ENCODE measurements at regions not wholly inside any gene's neighbourhood (a gene's known extent, or its start where the extent isn't known, plus 50 kb on each side); places are given as distances from the start of the nearest gene placed in this dataset.

DNA sequence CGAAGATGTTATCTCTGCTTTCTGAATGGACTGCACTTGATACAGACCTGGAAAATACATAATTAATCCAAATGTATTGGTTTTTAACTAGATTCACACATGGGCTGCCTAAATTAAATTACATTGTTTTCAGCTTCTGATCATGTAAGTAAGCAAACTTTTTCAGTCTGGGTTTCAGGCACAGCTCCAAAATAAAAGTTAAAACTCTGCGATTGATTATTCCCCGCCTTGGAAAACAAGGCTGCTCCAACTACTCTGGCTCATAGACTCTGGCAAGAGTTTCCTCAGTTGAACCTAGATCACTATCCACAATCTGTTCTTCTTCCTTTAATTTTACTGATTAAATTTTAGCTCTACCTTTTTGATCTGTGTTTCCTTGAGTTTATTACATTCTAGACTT lies 526.0 kb upstream of the SPRY2 start:
- Mint-ChIP-seq H3K9me3 (ENCODE audit: unreplicated experiment) (no peaks in the 10 kb centered on the region), H3K4me1 (ENCODE audit: insufficient read depth, unreplicated experiment) (peaks cover 9% of the 10 kb centered on the region), H3K36me3 (ENCODE audit: insufficient read depth, unreplicated experiment) (no peaks in the 10 kb centered on the region), H3K27ac (ENCODE audit: low read depth, unreplicated experiment) (no peak overlapping the region), H3K4me3 (ENCODE audit: unreplicated experiment) (no peak overlapping the region), H3K27me3 (ENCODE audit: insufficient read depth, unreplicated experiment) (no peaks in the 10 kb centered on the region)
- CTCF ChIA-PET = interaction anchor here (1.4 kb wide), 1 partner anchor 524 kb away, joined by 4 read pairs; no protein-coding TSS in a partner anchor
- POLR2A ChIA-PET = no interaction called here
- DNase-seq (ENCODE audit: unreplicated experiment) = no peak
- BruUV-seq (replicated peaks) = no TSS peak
- intact Hi-C loops (cut with micrococcal nuclease) = no loop called here
- TF ChIP-seq, protein P1, sequence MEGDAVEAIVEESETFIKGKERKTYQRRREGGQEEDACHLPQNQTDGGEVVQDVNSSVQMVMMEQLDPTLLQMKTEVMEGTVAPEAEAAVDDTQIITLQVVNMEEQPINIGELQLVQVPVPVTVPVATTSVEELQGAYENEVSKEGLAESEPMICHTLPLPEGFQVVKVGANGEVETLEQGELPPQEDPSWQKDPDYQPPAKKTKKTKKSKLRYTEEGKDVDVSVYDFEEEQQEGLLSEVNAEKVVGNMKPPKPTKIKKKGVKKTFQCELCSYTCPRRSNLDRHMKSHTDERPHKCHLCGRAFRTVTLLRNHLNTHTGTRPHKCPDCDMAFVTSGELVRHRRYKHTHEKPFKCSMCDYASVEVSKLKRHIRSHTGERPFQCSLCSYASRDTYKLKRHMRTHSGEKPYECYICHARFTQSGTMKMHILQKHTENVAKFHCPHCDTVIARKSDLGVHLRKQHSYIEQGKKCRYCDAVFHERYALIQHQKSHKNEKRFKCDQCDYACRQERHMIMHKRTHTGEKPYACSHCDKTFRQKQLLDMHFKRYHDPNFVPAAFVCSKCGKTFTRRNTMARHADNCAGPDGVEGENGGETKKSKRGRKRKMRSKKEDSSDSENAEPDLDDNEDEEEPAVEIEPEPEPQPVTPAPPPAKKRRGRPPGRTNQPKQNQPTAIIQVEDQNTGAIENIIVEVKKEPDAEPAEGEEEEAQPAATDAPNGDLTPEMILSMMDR (IDR thresholded peaks at IDR 0.05; ENCODE audit: unreplicated experiment) = no peak

DNA sequence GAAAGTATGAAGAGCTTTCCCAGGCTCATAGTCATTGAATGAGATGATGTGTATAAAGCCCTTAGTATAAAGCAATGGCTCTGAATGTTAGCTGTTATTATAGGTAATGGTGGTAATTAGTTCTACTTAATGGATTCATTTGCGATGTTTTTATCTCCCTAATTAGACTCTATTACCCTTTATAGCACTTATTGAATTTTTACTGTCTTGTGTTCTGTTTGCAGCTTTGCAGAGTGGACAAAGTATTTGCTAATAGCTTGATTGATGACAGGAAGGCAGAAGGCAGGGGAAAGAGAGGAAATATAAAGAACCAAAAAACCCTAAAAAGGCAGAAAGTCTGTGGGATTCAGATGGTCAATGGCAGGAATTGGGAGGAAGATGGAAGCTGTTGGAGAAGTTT lies 524.4 kb upstream of the SPRY2 start:
- Mint-ChIP-seq H3K27ac (ENCODE audit: low read depth, unreplicated experiment) (no peak overlapping the region), H3K9me3 (ENCODE audit: unreplicated experiment) (no peaks in the 10 kb centered on the region), H3K4me3 (ENCODE audit: unreplicated experiment) (no peak overlapping the region), H3K4me1 (ENCODE audit: insufficient read depth, unreplicated experiment) (peaks cover 6% of the 10 kb centered on the region), H3K36me3 (ENCODE audit: insufficient read depth, unreplicated experiment) (no peaks in the 10 kb centered on the region), H3K27me3 (ENCODE audit: insufficient read depth, unreplicated experiment) (no peaks in the 10 kb centered on the region)
- CTCF ChIA-PET = interaction anchor here (1.1 kb wide), 1 partner anchor 67 kb away, joined by 3 read pairs; no protein-coding TSS in a partner anchor
- no peak for DNase-seq (ENCODE audit: unreplicated experiment)
- TF ChIP-seq, protein P1 (IDR thresholded peaks at IDR 0.05; ENCODE audit: unreplicated experiment) = no peak
- BruUV-seq (replicated peaks) = no TSS peak
- intact Hi-C loops (cut with micrococcal nuclease) = no loop called here
- POLR2A ChIA-PET = no interaction called here

DNA sequence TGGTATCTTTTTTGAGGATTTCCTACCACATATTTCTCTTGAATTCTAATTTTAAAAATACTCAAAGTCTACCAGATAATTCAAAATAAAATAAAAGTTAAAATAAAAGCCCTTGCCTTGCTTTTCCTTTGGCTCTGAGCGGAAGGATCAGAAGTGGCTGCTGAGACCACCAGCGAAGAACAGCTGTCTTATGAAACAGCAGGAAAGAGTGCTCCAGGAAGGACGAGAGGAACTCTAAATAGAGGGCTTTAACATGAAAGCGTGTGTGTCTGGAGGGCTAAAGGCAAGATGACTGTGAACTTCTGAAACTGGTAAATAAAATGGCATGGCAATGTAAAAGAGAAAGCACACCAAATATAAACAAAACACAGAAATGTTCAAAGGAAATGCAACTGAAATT lies 521.5 kb upstream of the SPRY2 start:
- BruUV-seq (replicated peaks) = no TSS peak
- no peak overlapping the region for H3K4me3 Mint-ChIP-seq (ENCODE audit: unreplicated experiment)
- no peak for DNase-seq (ENCODE audit: unreplicated experiment)
- intact Hi-C loops (cut with micrococcal nuclease) = no loop called here
- POLR2A ChIA-PET = no interaction called here
- no peaks in the 10 kb centered on the region for H3K27me3 Mint-ChIP-seq (ENCODE audit: insufficient read depth, unreplicated experiment)
- TF ChIP-seq, protein P1 (IDR thresholded peaks at IDR 0.05; ENCODE audit: unreplicated experiment) = no peak
- CTCF ChIA-PET = no interaction called here
- H3K36me3 Mint-ChIP-seq (ENCODE audit: insufficient read depth, unreplicated experiment) = no peaks in the 10 kb centered on the region
- H3K9me3 Mint-ChIP-seq (ENCODE audit: unreplicated experiment) = no peaks in the 10 kb centered on the region
- H3K27ac Mint-ChIP-seq (ENCODE audit: low read depth, unreplicated experiment) = no peak overlapping the region
- H3K4me1 Mint-ChIP-seq (ENCODE audit: insufficient read depth, unreplicated experiment) = no peaks in the 10 kb centered on the region

DNA sequence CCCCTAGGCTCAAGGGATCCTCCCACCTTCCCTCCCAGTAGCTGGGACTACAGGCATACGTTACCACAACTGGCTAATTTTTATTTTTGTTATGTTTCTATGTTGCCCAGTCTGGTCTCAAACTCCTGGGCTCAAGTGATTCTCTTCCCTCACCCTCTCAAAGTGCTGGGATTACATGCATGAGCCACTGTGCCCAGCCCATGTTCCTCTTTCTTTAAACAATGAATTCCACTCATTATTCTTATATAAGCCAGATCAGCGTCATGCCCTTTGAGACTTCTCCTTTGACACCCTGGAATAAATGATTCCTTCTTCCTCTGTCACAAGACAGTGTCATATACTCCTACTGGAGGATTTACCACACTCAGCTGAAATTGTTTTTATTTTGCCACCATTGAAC lies 519.9 kb upstream of the SPRY2 start:
- H3K4me1 Mint-ChIP-seq (ENCODE audit: insufficient read depth, unreplicated experiment) = no peaks in the 10 kb centered on the region
- no peaks in the 10 kb centered on the region for H3K9me3 Mint-ChIP-seq (ENCODE audit: unreplicated experiment)
- BruUV-seq (replicated peaks) = no TSS peak
- H3K27ac Mint-ChIP-seq (ENCODE audit: low read depth, unreplicated experiment) = no peak overlapping the region
- CTCF ChIA-PET = interaction anchor here (0.6 to 0.8 kb wide), 3 partner anchors 372 to 980 kb away, joined by 3 read pairs; no protein-coding TSS in a partner anchor
- POLR2A ChIA-PET = no interaction called here
- no peaks in the 10 kb centered on the region for H3K27me3 Mint-ChIP-seq (ENCODE audit: insufficient read depth, unreplicated experiment)
- intact Hi-C loops (cut with micrococcal nuclease) = no loop called here
- no peak overlapping the region for H3K4me3 Mint-ChIP-seq (ENCODE audit: unreplicated experiment)
- TF ChIP-seq, protein P1 (IDR thresholded peaks at IDR 0.05; ENCODE audit: unreplicated experiment) = no peak
- no peaks in the 10 kb centered on the region for H3K36me3 Mint-ChIP-seq (ENCODE audit: insufficient read depth, unreplicated experiment)
- no peak for DNase-seq (ENCODE audit: unreplicated experiment)
